GM19328 (cell line): ENCODE measurements at regions not wholly inside any gene's neighbourhood (a gene's known extent, or its start where the extent isn't known, plus 50 kb on each side); places are given as distances from the start of the nearest gene placed in this dataset.

Experiments
- ATAC-seq: cut with Tn5 transposase; IDR thresholded peaks from one replicate; pipeline ENCODE4 v1.9.1; 2021; ENCODE audit warnings: mild to moderate bottlenecking, moderate library complexity; ENCODE audit not compliant: unreplicated experiment

GRCh38 chr20:50272724-50273446, 82.3 kb downstream of the CEBPB start:
- no peak for ATAC-seq

GRCh38 chr20:50273601-50274491, 83.2 kb downstream of the CEBPB start:
- ATAC-seq: no peak

GRCh38 chr20:50274570-50275430, 84.2 kb downstream of the CEBPB start:
- ATAC-seq: no peak

GRCh38 chr20:50276119-50277063, 85.8 kb downstream of the CEBPB start:
- no peak for ATAC-seq

GRCh38 chr20:50277064-50277415, 86.4 kb downstream of the CEBPB start:
- ATAC-seq: no peak

- no peak for ATAC-seq
These were observed 87.1 kb downstream of the CEBPB start for GRCh38 chr20:50277460-50278376.

- ATAC-seq: no peak
These were observed 87.7 kb downstream of the CEBPB start for GRCh38 chr20:50278377-50278683.

GRCh38 chr20:50278684-50279531, 88.3 kb downstream of the CEBPB start:
- no peak for ATAC-seq

- ATAC-seq: no peak
These were observed 89.6 kb downstream of the CEBPB start for GRCh38 chr20:50279988-50280850.

- ATAC-seq: no peak
These were observed 90.4 kb downstream of the CEBPB start for GRCh38 chr20:50280851-50281655.

GRCh38 chr20:50281831-50282591, 91.4 kb downstream of the CEBPB start:
- ATAC-seq: no peak

GRCh38 chr20:50282592-50283241, 92.1 kb downstream of the CEBPB start:
- no peak for ATAC-seq

GRCh38 chr20:50283370-50283769, 92.7 kb downstream of the CEBPB start:
- ATAC-seq: no peak

GRCh38 chr20:50283922-50284810, 93.5 kb downstream of the CEBPB start:
- ATAC-seq: no peak
